IPS-20b (cell line): ENCODE measurements at regions not wholly inside any gene's neighbourhood (a gene's known extent, or its start where the extent isn't known, plus 50 kb on each side); places are given as distances from the start of the nearest gene placed in this dataset.
"Not testable (repeated sequence)": the region's sequence is repeated elsewhere in the genome, so short reads cannot be mapped to it uniquely, and the experiment has no call there.

Experiments used
- H3K27ac ChIP-seq: one replicate; pipeline ENCODE4 v1.5.1; 2013; ENCODE audit warnings: low read length
- H3K27me3 ChIP-seq: 2 replicates; pipeline ENCODE4 v1.6.1; 2013; ENCODE audit warnings: mild to moderate bottlenecking, low read length, inconsistent platforms; ENCODE audit not compliant: insufficient read depth
- H3K36me3 ChIP-seq: 2 replicates; pipeline ENCODE4 v1.6.1; 2013; ENCODE audit warnings: low read depth, mild to moderate bottlenecking, inconsistent platforms, low read length, moderate library complexity; ENCODE audit not compliant: insufficient read depth
- H3K4me1 ChIP-seq: 2 replicates; pipeline ENCODE4 v1.6.1; 2013; ENCODE audit warnings: mild to moderate bottlenecking, control low read depth, inconsistent platforms, low read length, moderate library complexity; ENCODE audit not compliant: insufficient read depth
- H3K4me3 ChIP-seq: 2 replicates; pipeline ENCODE4 v1.5.1; 2013; ENCODE audit warnings: mild to moderate bottlenecking, low read length, inconsistent platforms
- H3K9ac ChIP-seq: 2 replicates; pipeline ENCODE4 v1.6.1; 2013; ENCODE audit warnings: low read depth, mild to moderate bottlenecking, inconsistent platforms, low read length, moderate library complexity
- H3K9me3 ChIP-seq: 2 replicates; pipeline ENCODE4 v1.6.1; 2013; ENCODE audit warnings: mild to moderate bottlenecking, low read depth, low read length, inconsistent platforms; ENCODE audit not compliant: insufficient read depth

DNA sequence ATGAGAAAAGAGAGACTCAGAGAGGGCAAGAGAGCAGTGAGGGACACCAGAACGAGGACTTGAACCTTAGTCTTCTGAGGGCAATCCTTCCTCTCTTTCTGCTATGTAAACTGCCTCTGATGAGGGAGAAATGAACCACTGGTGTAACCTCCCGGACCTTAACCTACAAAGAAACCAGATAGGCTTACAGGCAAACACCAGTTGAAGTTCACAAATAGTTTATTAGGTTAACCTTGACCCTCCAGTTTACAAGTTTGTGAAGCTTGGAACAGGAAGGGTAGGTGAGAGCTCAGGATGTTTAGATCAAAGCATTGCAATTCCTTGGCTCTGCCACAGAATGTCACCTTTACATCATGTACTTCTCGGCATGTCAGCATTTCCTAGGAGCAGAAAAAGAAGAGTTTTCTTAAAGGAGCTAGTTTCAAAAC, 486.4 kb upstream of the SPRED2 start:
- Histone ChIP-seq H3K27ac (no peak overlapping the region), H3K9ac (no peak overlapping the region), H3K4me1 (no peaks in the 10 kb centered on the region), H3K36me3 (no peaks in the 10 kb centered on the region), H3K4me3 (no peak overlapping the region), H3K27me3 (no peaks in the 10 kb centered on the region), H3K9me3 (no peaks in the 10 kb centered on the region)

DNA sequence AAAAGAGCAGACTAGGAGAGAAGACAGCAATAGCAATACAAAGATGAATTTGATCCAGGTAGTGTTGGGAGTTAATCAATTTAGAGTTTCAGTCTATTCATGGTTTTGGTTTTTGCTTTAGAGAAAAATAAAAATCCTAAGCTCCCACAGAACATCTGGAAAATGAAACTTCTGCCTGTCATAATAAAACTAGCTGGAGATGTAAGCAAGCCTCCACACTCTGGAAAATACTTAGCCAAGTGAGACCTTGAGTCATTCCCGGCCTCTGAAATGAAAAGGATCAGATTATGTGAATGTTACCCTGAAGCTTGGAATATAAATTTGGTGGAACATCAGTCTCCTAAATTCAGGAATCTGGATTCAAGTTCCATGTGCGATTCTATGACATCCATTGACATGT, 485.6 kb upstream of the SPRED2 start:
- Histone ChIP-seq H3K4me3 (no peak overlapping the region), H3K27ac (no peak overlapping the region), H3K27me3 (no peaks in the 10 kb centered on the region), H3K36me3 (no peaks in the 10 kb centered on the region), H3K4me1 (no peaks in the 10 kb centered on the region), H3K9me3 (no peaks in the 10 kb centered on the region), H3K9ac (no peak overlapping the region)

DNA sequence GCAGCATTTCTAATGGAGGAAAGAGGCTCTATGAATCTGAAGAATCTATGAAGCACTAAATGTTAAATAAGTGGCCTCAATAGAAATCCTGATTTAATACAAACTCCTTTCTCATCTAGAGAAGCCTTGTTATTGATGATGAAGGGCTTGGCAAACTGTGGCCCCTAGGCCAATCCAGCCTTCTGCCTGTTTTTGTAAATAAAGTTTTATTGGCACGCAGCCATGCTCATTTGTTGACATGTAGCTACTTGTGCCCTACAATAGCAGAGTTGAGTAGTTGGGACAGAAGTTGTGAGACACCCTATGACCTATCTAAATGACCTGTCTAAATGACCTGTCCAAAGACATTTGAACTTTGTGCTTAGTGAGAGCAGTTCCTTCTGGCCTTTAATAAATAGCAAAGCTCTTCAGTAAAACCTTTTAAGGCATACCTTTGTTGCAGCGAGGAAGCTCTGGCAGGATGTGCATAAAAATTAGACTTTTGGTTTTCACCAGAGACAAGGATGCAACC, 484.4 kb upstream of the SPRED2 start:
- Histone ChIP-seq H3K4me1 (no peaks in the 10 kb centered on the region), H3K9me3 (no peaks in the 10 kb centered on the region), H3K27ac (no peak overlapping the region), H3K9ac (no peak overlapping the region), H3K4me3 (no peak overlapping the region), H3K27me3 (no peaks in the 10 kb centered on the region), H3K36me3 (no peaks in the 10 kb centered on the region)

DNA sequence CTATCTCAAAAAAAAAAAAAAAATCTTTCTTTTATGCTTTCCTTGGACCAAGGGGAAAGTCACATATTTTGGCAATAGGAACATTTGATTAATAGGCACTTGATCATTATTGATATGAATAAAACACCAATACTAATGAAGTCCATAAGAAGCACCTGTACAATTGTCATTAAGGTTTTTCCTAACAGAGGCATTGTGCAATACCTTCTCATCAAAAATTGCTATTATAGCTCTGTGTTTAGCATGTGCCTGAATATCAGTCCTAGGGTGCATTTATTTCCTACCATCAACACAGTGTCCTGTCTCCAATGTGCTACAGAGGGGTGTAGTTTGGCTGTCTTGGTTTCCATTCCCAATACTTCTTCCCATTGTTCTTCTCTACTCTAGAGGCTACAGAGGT, 483.8 kb upstream of the SPRED2 start:
- H3K4me3 ChIP-seq: no peak overlapping the region
- H3K27ac ChIP-seq: no peak overlapping the region
- no peaks in the 10 kb centered on the region for H3K27me3 ChIP-seq
- no peaks in the 10 kb centered on the region for H3K9me3 ChIP-seq
- no peak overlapping the region for H3K9ac ChIP-seq
- H3K4me1 ChIP-seq: no peaks in the 10 kb centered on the region
- H3K36me3 ChIP-seq: no peaks in the 10 kb centered on the region

DNA sequence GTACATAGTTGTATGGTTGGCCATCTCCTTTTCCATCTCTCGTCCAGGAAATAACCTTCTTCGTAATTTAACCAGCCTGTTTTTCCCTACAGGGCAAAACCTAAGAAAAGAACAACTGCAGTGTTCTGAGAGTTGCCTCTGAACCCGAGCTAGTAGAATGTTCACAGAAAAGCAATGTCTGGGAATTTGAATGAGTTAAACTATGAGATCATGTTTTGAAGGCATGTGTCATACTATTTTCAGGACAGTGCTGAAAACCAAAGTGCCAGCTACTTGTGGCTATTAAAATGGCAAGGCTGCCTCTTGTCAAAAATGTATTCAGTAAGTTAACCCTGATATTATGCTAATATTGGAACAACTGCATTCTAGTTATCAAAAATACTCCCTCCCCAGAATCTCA, 482.9 kb upstream of the SPRED2 start:
- Histone ChIP-seq H3K27me3 (no peaks in the 10 kb centered on the region), H3K9ac (no peak overlapping the region), H3K4me3 (no peak overlapping the region), H3K9me3 (no peaks in the 10 kb centered on the region), H3K27ac (no peak overlapping the region), H3K4me1 (no peaks in the 10 kb centered on the region), H3K36me3 (no peaks in the 10 kb centered on the region)

DNA sequence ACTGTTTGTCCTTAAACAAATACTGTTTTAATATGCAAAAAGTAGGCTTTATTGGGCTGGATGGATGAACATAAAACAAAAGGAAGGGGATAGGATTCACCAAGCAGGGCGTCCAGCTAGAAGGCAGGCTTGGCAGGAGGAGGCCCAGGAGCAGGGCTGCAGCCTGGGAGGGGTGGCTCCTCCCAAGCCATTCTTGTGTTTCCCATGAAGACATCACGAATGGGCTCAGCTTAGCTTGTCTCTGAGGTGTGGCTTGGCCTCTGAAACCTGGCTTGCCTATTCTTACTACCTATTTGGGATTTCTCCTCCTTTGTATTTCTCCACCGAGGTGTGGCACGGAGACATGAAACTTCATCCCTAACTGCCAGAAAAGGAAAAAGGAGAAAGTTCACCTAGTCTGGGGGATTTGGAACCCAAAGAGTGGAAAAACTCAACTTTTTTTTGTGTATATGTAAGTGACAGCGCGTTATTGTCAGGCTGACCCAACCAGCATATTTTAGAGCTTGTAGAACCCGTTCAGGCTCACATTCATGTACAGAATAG, 481.9 kb upstream of the SPRED2 start:
- Histone ChIP-seq H3K4me1 (no peaks in the 10 kb centered on the region), H3K9me3 (no peaks in the 10 kb centered on the region), H3K9ac (no peak overlapping the region), H3K4me3 (no peak overlapping the region), H3K27ac (no peak overlapping the region), H3K27me3 (no peaks in the 10 kb centered on the region), H3K36me3 (no peaks in the 10 kb centered on the region)

DNA sequence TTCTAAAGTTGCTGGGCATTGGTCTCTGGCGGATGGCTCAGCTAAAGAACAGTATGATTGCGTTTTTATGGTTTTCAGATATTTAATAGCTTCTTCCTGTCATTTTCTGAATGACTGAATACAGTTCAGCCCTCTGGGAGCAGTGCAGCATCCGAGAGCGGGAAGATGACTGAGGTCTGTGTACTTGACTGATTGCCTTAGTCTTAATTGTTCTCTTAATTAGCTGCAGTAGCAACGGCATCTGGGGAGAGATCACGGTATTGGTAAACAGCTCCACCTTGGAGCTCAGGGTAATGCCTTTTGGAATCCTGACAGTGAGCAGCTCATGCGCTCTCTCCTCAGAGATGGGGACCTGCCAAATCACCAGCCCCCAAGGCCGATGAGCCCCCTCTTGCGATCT, 481.4 kb upstream of the SPRED2 start:
- Histone ChIP-seq H3K9me3 (no peaks in the 10 kb centered on the region), H3K4me1 (no peaks in the 10 kb centered on the region), H3K27ac (no peak overlapping the region), H3K27me3 (no peaks in the 10 kb centered on the region), H3K9ac (no peak overlapping the region), H3K36me3 (no peaks in the 10 kb centered on the region), H3K4me3 (no peak overlapping the region)

DNA sequence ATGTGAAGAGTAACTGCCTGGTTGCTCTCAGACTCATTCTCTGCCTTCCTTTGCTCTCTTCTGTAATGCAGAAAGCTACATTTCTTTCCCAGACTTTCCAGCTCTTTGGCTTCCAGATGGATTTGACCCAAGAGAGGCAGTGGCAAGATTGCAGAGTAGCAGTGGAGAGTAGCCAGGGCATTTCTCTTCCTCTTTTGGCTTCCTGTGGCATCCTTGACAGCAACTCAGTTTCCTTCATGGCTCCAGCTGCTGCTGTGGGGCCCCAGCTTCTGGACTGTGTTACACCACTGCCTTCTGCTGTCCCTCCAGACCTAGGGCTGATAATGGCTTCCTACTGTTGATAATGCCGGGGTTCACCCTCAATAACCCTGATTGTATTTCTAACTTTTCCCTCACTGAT, 469.4 kb upstream of the SPRED2 start:
- H3K4me1 ChIP-seq: no peaks in the 10 kb centered on the region
- no peak overlapping the region for H3K4me3 ChIP-seq
- H3K27me3 ChIP-seq: no peaks in the 10 kb centered on the region
- H3K9ac ChIP-seq: no peak overlapping the region
- no peaks in the 10 kb centered on the region for H3K36me3 ChIP-seq
- H3K9me3 ChIP-seq: no peaks in the 10 kb centered on the region
- no peak overlapping the region for H3K27ac ChIP-seq

DNA sequence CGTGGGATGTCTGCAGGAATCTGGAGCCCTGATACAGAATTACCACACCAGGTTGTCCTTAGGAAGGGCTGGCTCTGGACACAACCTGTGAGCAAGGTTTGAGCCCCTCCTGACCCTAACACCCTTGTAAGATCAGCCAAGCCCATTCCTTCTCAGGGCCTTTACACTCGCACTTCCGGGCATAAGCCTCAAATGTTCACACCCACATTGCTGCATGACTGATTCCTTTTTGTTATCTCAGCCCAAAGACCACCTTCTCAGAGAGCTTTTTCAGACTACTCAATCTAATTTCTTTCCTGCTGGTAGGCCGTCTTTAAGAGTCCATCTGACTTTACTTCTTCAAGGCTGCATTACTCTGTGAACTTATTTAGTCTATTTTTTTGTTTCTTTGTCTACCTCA, 464.0 kb upstream of the SPRED2 start:
- H3K9me3 ChIP-seq: no peaks in the 10 kb centered on the region
- H3K9ac ChIP-seq: no peak overlapping the region
- no peaks in the 10 kb centered on the region for H3K36me3 ChIP-seq
- no peak overlapping the region for H3K27ac ChIP-seq
- H3K4me3 ChIP-seq: no peak overlapping the region
- H3K27me3 ChIP-seq: no peaks in the 10 kb centered on the region
- H3K4me1 ChIP-seq: no peaks in the 10 kb centered on the region

DNA sequence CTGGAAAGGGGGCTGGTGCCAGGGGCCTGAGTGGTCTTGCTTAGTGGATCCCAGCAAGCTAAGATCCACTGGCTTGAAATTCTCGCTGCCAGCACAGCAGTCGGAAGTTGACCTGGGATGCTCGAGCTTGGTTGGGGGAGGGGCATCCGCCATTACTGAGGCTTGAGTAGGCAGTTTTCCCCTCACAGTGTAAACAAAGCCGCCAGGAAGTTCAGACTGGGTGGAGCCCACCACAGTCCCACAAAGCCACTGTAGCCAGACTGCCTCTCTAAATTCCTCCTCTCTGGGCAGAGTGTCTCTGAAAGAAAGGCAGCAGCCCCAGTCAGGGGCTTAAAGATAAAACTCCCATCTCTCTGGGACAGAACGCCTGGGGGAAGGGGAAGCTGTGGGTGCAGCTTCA, 457.7 kb upstream of the SPRED2 start:
- not testable (repeated sequence) for H3K27me3 ChIP-seq, H3K36me3 ChIP-seq, H3K27ac ChIP-seq, H3K9me3 ChIP-seq, H3K4me1 ChIP-seq, H3K4me3 ChIP-seq, H3K9ac ChIP-seq

DNA sequence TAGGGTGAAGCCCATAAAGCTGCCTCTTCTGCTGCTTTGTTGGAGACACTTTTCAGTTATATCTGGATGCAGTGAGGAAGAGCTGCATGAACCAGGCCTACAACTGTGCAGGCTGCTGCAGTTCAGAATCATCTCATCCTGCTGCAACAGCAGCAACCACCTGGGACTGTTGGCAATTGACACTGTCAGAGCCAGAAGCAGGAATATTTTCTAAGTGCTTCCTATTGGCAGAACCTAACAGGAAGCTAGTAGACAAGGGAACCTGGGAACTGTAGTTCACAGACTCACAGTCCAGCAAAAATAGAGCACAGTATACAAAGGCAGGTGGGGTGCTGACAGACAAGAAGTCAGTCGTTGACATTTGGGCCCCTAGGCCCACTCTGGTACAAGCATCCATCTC, 452.9 kb upstream of the SPRED2 start:
- no peaks in the 10 kb centered on the region for H3K27me3 ChIP-seq
- peaks cover 4% of the 10 kb centered on the region; the same call in 1 of the 2 replicates for H3K9me3 ChIP-seq
- H3K9ac ChIP-seq: no peak overlapping the region

DNA sequence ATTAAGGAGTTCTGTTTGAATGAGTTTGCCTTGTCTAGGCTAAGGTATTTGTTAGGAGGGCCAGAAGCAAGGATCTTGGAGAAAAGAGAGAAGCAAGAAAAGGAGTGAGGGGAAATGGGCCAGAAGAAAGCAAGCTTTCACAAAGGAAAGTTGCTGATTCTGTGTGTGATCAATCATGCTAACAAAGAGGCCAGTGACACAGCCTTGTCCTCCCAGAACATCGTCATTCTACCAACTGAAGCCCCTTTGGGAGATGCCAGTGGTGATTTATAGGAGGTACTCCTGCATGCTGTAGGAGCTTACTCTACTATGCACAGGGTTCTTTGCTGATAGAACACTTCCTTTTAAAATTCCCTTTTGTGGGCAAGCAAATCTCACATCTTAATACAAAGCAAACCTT, 449.2 kb upstream of the SPRED2 start:
- Histone ChIP-seq H3K9ac (no peak overlapping the region), H3K27me3 (no peaks in the 10 kb centered on the region), H3K27ac (no peak overlapping the region), H3K36me3 (no peaks in the 10 kb centered on the region), H3K9me3 (no peaks in the 10 kb centered on the region), H3K4me1 (no peaks in the 10 kb centered on the region), H3K4me3 (no peak overlapping the region)

More for the DNA sequence above, 452.9 kb upstream of the SPRED2 start:
- Histone ChIP-seq H3K36me3 (no peaks in the 10 kb centered on the region), H3K4me3 (no peak overlapping the region), H3K4me1 (no peaks in the 10 kb centered on the region), H3K27ac (no peak overlapping the region)
